Epithelial cell of proximal tubule (primary cell): ENCODE measurements at regions not wholly inside any gene's neighbourhood (a gene's known extent, or its start where the extent isn't known, plus 50 kb on each side); places are given as distances from the start of the nearest gene placed in this dataset.

Source experiments
- DNase-seq: peaks from one replicate; pipeline ENCODE4 v3.0.0-alpha.2; 2011; ENCODE audit warnings: low read depth
- H3K4me3 ChIP-seq: 2 replicates; pipeline ENCODE4 v1.5.1; 2011; ENCODE audit warnings: low read depth, mild to moderate bottlenecking, low read length
- CTCF ChIP-seq: conservative IDR thresholded peaks from 2 replicates; pipeline ENCODE4 v1.5.1; 2012; ENCODE audit warnings: low read depth, mild to moderate bottlenecking, low read length

DNA sequence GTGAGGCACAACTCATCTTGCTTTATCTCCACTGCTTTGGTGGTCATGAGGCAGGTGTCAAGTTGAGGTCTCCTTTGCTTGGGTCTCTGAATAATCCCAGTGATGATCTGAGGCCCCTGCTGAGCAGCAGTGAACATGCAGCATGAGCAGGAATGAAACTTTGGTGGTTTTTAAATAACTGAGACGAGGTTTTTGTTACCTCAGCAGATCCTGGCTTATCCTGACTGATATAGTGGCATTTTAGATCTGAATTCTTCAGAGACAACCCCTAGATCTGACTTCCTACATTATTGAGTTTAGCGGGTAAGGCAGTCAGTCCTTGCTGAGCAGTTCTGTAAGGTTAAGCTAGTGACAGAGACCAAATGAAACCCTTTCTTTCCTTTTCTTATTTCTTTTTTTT, 230.4 kb downstream of the ARRDC4 start:
- DNase-seq: no peak
- H3K4me3 ChIP-seq: no peak overlapping the region
- no peak for TF ChIP-seq CTCF

DNA sequence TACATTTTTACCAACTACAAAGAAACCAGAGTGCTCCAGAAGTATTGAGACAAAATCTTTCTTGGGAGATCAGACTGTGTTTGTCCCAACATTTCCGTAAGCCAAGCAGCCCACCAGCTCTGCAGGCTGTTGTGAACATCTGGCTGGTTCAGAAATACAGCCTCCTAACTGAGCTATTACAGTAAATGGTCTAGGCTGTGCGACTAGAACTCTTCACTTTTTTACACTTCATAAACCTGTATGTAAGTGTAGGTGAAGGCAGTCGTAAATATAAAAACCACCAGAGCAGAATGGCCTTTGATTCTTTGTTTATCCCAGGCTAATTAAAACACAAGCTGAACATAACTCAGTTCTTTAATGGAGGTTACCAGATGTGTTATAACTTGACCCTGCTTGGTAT, 235.3 kb downstream of the ARRDC4 start:
- no peak for DNase-seq
- H3K4me3 ChIP-seq: no peak overlapping the region
- no peak for TF ChIP-seq CTCF

- H3K4me3 ChIP-seq: no peak overlapping the region
- no peak for DNase-seq
- no peak for TF ChIP-seq CTCF
Measured at GRCh38 chr15:98196371-98196770, 235.9 kb downstream of the ARRDC4 start.

DNA sequence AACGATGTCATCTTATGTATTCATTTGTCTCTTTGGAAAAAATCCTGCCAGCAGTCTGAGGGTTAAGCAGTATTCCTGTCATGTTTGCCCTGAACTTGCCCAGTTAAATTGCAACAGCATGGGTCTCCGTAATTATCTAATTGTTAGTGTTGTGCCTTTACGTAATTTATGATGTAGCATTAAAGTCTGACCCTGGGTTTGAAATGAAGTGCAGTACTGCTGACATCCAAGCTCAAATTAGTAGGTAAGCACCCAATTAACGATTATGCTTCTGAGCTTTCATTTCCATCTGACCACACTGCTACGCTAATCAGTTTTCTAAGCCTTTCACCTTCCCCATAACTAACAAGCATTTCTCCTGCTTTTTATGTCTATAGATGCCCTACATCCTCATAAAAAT, 241.8 kb downstream of the ARRDC4 start:
- no peak overlapping the region for H3K4me3 ChIP-seq
- no peak for DNase-seq
- no peak for TF ChIP-seq CTCF

DNA sequence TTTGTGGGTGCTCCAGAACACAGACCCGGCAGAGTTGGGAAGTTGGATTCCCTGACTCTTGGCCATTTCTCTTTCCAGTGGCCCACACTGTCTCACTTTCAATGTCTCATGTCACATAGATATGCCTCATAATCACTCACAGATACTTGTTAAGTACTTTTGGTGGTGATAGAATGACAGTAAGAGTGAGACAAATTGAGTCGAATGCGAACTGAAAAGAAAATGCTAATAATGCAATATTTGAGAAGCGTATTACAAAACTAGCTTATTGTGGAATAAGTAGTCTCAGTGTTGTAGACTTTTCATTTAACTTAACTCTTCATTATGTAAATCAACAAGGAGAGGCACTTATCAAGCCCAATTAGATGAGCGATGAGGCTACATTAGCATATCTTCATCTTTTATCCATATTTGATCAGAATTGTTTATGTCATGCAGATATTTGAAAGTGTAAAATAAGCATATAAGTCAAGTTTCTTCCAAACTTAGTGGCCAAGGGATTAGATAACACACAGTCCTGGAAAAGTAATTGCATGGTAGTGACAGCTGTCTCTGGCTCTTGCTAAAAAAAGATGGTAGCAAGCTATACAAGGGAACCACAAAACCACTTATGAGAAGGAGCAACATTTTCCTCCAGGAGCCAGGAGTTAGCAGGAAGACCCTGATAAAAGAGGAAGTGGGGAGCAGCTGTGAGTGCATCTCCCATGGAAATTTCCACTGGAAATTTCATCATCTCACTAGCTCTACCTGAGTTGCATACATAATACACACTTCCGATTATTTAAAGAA, 243.6 kb downstream of the ARRDC4 start:
- DNase-seq: no peak
- TF ChIP-seq CTCF: no peak
- H3K4me3 ChIP-seq: no peak overlapping the region

DNA sequence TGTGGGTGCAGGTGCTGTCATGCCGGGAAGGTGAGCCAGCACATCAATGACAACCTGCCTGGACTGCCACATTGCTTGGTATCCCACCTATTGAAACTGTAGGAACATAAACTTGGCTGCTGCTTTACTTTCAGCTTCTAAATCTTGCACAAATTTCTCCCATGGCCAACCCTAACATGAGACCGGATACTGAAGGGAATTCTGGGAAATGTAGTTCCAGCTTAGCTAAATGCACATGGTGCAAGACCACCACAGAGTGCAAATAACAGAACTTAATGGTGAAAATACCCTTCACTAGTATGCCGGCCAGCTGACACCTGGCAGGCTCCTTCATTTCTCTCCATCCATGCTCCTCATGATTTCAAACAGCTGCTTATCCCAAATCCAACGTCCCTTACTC, 247.4 kb downstream of the ARRDC4 start:
- no peak overlapping the region for H3K4me3 ChIP-seq
- no peak for DNase-seq
- no peak for TF ChIP-seq CTCF

- no peak overlapping the region for H3K4me3 ChIP-seq
- TF ChIP-seq CTCF: no peak
- no peak for DNase-seq
Measured at GRCh38 chr15:98213346-98213979, 253.0 kb downstream of the ARRDC4 start.
